Fibroblast of lung (primary cell): ENCODE measurements at regions not wholly inside any gene's neighbourhood (a gene's known extent, or its start where the extent isn't known, plus 50 kb on each side); places are given as distances from the start of the nearest gene placed in this dataset.

Source experiments
- EZH2 ChIP-seq: IDR thresholded peaks from 2 replicates; pipeline ENCODE4 v1.5.1; 2012; ENCODE audit warnings: low read length, control low read depth, mild to moderate bottlenecking; ENCODE audit errors: missing control alignments
- TF ChIP-seq, protein P1 (sequence below), 2 donors: IDR thresholded peaks in 1 of 2; conservative IDR thresholded peaks in 1 of 2; 1 replicate in 1 of 2; 2 replicates in 1 of 2; pipeline ENCODE4 v1.5.1; 2011 to 2012; ENCODE audit warnings: low read length in 2 of 2, control low read depth in 1 of 2, inconsistent platforms in 1 of 2, low read depth in 1 of 2, mild to moderate bottlenecking in 1 of 2

DNA sequence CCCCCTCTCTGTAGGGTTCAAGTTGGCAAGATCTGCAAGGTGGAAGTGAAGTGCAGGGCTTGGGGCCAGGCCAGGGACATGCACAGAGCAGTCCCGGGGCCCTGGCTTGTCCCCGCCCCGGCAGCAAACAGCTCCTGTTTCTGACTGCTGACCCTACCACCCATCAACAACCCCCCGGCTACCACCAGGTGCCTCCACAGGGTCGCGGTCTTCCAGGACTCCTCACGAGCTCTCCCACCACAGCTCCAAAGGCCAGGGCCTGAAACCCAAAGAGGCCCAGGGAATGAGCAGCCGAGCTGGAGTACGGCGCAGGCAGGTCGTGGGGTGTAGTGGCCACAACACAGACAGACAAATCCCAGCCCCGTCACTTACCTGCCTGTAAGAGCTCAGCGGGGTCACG lies 121.3 kb upstream of the SMAD3 start:
- TF ChIP-seq, protein P1, sequence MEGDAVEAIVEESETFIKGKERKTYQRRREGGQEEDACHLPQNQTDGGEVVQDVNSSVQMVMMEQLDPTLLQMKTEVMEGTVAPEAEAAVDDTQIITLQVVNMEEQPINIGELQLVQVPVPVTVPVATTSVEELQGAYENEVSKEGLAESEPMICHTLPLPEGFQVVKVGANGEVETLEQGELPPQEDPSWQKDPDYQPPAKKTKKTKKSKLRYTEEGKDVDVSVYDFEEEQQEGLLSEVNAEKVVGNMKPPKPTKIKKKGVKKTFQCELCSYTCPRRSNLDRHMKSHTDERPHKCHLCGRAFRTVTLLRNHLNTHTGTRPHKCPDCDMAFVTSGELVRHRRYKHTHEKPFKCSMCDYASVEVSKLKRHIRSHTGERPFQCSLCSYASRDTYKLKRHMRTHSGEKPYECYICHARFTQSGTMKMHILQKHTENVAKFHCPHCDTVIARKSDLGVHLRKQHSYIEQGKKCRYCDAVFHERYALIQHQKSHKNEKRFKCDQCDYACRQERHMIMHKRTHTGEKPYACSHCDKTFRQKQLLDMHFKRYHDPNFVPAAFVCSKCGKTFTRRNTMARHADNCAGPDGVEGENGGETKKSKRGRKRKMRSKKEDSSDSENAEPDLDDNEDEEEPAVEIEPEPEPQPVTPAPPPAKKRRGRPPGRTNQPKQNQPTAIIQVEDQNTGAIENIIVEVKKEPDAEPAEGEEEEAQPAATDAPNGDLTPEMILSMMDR (conservative IDR thresholded peaks at IDR 0.05 in 1 of 2, IDR thresholded peaks at IDR 0.05 in 1 of 2; ENCODE audit: low read depth in 1 of 2, low read length in 2 of 2) = no peak
- TF ChIP-seq EZH2 = no peak
